T-helper 2 cell treated with Interferon-gamma antibody and Interleukin-4, amounts not matched to agents 100 ng/mL and 5 ng/mL, for 36 hours (primary cell): ENCODE measurements at regions not wholly inside any gene's neighbourhood (a gene's known extent, or its start where the extent isn't known, plus 50 kb on each side); places are given as distances from the start of the nearest gene placed in this dataset.

Experiments used
- intact Hi-C: fragments of 100-400 bp; cut with micrococcal nuclease; formaldehyde crosslinking; loops from one replicate; pipeline ENCODE4 v1.15.1; 2023

DNA sequence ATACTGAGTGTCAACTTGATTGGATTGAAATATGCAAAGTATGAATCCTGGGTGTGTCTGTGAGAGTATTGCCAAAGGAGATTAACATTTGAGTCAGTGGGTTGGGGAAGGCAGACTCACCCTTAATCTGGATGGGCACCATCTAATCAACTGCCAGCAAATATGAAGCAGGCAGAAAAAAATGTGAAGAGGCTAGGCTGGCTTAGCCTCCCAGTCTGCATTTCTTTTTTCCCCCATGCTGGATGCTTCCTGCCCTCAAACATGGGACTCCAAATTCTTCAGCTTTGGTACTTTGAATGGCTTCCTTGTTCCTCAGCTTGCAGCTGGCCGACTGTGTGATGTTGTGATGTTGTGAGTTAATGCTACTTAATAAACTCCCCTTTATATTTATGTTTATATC lies 577.4 kb downstream of the CPS1 start:
- intact Hi-C loops, result no loop called here

GRCh38 chr2:211138551-211138950 lies 582.2 kb downstream of the CPS1 start:
- intact Hi-C loops, result no loop called here

GRCh38 chr2:211141646-211142045 lies 585.2 kb downstream of the CPS1 start:
- intact Hi-C loops, result no loop called here

DNA sequence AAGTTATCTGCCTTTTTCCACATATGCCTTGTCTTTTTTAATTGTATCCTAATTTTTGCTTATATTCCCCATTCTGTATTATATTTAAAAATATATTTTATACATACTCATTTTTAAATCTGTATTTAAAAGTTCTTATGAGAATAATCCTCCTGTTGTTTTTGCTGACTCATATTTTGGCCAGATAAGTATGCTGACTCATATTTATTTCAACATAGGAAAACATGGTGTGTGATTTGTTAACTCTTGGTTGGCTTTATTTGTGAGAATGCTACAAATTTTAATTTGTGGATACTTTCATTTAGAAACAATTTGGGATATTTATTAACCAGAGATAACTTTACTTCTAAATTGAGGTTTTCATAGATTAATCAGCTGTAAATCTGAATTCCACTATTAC lies 587.7 kb downstream of the CPS1 start:
- intact Hi-C loops, result no loop called here

- intact Hi-C loops, result no loop called here
Measured at GRCh38 chr2:211144974-211145665, 588.7 kb downstream of the CPS1 start.

DNA sequence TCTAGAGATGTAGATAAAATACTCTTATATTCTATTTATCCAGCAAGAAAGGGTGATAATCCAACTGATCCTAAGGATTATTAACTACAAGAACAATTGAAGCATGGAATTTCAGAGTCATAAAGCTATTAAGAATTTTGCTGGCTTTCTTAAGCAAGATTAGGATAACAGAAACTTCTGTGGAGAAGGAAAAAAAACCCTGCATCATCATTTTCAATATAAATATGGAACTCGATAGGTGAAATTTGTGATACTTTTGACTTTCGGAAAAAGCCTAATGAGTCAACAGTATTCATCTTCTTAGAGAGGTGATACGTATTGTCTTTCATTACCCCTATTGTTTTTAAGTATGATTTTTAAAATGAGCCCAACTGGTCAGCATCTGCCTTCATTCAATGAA lies 593.3 kb downstream of the CPS1 start:
- intact Hi-C loops, result no loop called here

DNA sequence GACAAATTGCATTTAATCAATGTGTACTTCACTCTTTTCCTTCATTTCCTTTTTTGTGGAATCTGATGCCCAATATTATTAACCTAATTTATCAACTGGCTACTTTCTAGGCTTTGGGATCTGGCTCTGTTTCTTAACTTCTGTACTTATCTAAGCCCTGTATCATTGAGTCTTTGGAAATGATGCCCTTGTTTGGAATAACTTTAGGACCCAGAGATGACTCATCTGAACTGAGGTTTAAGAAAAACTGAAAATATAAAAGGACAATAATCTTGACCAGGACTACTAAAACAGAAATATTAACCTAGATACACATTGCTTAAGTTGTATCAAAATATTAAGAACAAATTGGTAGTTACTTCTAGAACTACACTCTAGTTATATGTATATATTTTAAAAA lies 600.8 kb downstream of the CPS1 start:
- intact Hi-C loops, result no loop called here

- intact Hi-C loops, result loop anchor here (1.0 kb wide), 3 partner anchors 73 to 581 kb away; no protein-coding TSS in a partner anchor
Measured at GRCh38 chr2:211157856-211158463, 601.6 kb downstream of the CPS1 start.

DNA sequence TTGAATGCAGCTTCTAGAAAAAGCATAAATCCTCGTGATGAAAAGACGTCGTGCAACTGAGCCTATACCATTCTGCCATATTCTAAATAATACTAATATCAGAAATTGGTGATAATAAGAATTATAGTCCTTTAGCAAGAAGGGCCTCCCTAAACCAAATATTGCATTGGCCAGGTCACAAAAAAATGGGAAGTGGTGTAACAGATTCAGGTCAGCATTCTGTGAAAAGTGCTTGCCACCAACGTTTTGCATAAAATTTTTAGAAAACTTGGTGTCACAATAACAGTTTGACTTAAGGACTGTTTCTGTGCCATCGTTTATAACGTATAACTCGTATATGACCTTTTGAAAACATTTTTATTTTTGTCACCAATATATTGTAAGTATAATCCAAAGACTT lies 603.6 kb downstream of the CPS1 start:
- intact Hi-C loops, result no loop called here

- intact Hi-C loops, result no loop called here
Measured at GRCh38 chr2:211161236-211161635, 604.8 kb downstream of the CPS1 start.

GRCh38 chr2:211162911-211163310 lies 606.5 kb downstream of the CPS1 start:
- intact Hi-C loops, result no loop called here

DNA sequence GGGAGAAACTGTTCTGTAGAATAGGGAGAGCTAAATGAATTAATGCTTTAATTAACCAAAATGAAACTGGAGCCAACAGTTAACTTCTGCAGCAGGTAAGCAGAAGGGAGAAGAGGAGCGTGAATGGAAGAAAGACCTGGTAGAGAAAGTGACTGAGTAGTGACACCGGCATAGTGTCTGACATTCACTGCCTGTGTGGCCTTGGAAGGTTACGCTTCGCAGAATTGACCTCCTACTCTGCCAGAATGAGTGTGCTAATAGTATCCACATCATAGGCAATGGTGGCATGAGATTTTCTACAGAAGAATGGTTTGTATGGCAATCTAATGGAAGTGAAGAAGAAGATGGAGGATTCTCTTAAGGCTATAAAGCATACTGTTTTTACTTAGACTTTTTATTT lies 614.4 kb downstream of the CPS1 start:
- intact Hi-C loops, result no loop called here

DNA sequence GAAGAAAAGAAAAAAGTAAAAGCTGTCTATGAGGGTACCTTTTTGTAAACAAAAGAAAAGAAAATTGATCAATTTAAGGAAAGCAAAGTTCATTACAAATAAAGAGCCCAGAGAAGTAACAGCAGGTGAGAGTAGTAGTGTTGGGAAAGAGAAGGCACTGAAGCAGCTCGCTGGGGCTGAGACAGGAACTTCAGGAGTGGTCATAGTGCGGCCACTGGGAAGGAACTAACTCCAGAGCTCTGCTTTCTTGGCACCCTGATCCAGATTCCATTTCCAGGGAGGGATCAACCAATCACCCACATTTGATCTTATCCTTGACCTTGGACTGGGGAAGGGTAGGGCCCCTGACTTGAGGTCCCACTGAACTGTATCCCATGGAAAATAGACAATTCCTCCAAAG lies 617.6 kb downstream of the CPS1 start:
- intact Hi-C loops, result no loop called here

DNA sequence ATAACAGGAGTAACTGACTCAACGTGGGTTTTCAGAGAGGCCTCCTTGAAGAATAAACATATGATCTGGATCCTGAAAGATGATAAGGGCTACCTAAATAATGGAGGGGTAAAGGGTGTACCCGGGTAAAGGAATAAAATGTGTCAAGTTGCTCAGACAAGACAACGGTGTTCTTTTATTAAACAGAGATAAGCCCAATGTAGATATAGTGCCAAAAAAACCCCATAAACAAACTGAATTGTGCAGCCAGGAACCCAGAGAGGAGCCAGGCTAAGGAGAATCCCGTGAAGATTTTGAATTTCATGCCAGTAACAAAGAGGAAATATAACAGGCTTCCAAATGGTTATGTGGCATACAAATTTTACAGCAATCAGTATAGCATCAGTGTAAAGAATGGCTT lies 618.2 kb downstream of the CPS1 start:
- intact Hi-C loops, result no loop called here

- intact Hi-C loops, result no loop called here
Measured at GRCh38 chr2:211175956-211176355, 619.6 kb downstream of the CPS1 start.

DNA sequence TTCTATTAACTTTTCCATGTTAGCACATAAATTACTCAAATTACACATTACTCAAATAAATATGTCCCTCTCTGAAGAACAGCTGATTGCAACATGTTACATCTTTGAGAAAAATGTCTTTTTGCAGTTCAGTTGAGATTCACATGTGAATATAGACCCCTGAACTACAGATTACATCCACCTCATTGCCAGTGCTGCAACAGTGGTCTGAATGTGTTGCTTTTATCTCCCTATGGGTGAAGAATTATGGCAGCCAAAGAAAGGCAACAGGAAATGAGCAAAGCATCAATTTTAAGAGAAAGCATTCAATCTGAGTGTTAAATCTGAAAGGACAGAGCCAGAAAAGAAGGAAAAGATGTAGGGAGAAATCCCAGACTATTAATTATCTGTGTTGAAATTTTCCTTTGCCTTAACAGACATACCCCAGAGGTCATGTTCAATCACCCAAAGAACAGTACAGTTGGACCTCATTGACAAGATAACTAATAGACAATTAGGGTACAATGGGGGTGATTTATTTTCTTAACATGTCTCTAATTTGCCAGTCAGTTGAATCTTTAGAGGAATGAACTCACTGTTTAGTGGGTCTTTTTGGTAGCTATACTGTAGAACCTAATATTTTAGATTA lies 620.2 kb downstream of the CPS1 start:
- intact Hi-C loops, result no loop called here

GRCh38 chr2:211181626-211182025 lies 625.2 kb downstream of the CPS1 start:
- intact Hi-C loops, result no loop called here

GRCh38 chr2:211187602-211188001 lies 631.2 kb downstream of the CPS1 start:
- intact Hi-C loops, result no loop called here

DNA sequence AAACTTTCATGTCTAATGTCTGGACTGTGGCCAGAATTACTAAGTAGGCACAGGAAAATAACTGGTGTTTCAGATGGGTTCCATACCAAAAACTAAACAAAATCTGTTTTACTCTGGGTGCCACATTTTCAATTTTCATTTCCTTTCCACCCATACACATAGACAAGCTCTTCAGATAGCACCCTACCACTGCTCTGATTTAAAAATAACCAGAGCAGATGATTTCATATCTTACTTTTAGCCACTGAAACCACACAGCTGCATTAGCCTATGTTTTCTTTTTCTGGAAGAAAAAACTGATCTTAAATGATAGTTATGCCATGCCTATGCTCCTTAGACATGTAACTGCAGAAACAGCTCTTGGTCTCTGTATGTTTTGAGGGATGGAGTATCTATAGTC lies 647.6 kb downstream of the CPS1 start:
- intact Hi-C loops, result no loop called here

- intact Hi-C loops, result no loop called here
Measured at GRCh38 chr2:211204456-211204855, 648.1 kb downstream of the CPS1 start.

GRCh38 chr2:211204902-211205301 lies 648.5 kb downstream of the CPS1 start:
- intact Hi-C loops, result no loop called here

DNA sequence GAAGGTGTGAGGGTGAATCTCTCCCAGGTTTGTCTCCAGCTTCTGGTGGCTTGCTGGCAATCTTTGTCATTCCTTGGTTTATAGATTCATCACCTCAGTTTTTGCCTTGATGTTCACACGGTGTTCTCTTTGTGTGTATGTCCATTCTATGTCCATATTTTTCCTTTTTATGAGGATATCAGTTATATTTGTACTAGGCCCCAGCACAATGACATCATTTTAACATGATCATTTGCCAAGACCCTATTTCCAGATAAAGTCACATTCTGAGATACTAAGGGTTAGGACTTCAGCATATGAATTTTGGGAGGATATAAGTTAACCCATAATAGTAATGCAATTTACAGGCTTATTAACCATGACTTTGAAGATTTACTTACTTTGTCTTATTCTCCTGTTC lies 649.0 kb downstream of the CPS1 start:
- intact Hi-C loops, result no loop called here

- intact Hi-C loops, result no loop called here
Measured at GRCh38 chr2:211205836-211206235, 649.4 kb downstream of the CPS1 start.
